ENCODE measurements at regions not wholly inside any gene's neighbourhood (a gene's known extent, or its start where the extent isn't known, plus 50 kb on each side); places are given as distances from the start of the nearest gene placed in this dataset.

GRCh38 chr1:50329332-50329932 is 93.8 kb downstream of the DMRTA2 start:
- Mint-ChIP-seq H3K4me1 (peaks cover 3 to 6% of the 10 kb centered on the region in 2 donors), H3K36me3 (no peaks in the 10 kb centered on the region), H3K27me3 (peaks cover 31 to 45% of the 10 kb centered on the region in 2 donors), H3K4me3 (no peak overlapping the region), H3K27ac (no peak overlapping the region), H3K9me3 (no peaks in the 10 kb centered on the region)
- DNase-seq (no peak), ATAC-seq (replicated peaks) (no peak)

- ATAC-seq (replicated peaks) (no peak), DNase-seq (no peak)
- Mint-ChIP-seq H3K27me3 (peaks cover 32 to 45% of the 10 kb centered on the region in 2 donors), H3K9me3 (no peaks in the 10 kb centered on the region), H3K27ac (no peak overlapping the region), H3K4me3 (no peak overlapping the region), H3K36me3 (no peaks in the 10 kb centered on the region), H3K4me1 (peaks cover 0 to 2% of the 10 kb centered on the region in 2 donors)
Observed at GRCh38 chr1:50328552-50328951, 94.7 kb downstream of the DMRTA2 start.

- Mint-ChIP-seq H3K4me1 (no peaks in the 10 kb centered on the region), H3K36me3 (no peaks in the 10 kb centered on the region), H3K9me3 (no peaks in the 10 kb centered on the region), H3K4me3 (no peak overlapping the region), H3K27me3 (peaks cover 17 to 39% of the 10 kb centered on the region in 2 donors), H3K27ac (no peak overlapping the region)
- ATAC-seq (replicated peaks), result no peak
- DNase-seq, result no peak
Observed at GRCh38 chr1:50326026-50326425, 97.2 kb downstream of the DMRTA2 start.

DNA sequence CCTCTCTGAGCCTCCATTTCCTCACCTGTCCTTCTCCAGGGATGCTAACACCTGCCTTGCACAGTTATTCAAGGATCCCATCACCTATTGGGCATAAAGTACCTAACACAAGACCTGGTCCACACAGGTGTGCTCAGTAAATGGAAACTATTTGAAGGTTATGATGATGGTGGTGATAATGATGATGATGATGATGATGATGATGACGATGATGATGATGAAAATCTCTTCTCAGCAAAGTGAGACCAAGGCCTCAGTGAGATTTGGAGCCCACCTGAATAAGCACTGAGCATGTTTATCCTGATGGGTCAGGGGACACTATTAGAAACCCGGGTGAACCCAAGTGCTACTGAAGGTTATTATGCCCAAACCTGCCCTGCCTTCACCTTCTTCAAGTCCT is 100.7 kb downstream of the DMRTA2 start:
- Mint-ChIP-seq H3K4me3 (no peak overlapping the region), H3K4me1 (no peaks in the 10 kb centered on the region), H3K36me3 (no peaks in the 10 kb centered on the region), H3K27ac (no peak overlapping the region), H3K9me3 (no peaks in the 10 kb centered on the region), H3K27me3 (peaks cover 14 to 27% of the 10 kb centered on the region in 2 donors)
- DNase-seq, result no peak
- ATAC-seq (replicated peaks), result no peak

DNA sequence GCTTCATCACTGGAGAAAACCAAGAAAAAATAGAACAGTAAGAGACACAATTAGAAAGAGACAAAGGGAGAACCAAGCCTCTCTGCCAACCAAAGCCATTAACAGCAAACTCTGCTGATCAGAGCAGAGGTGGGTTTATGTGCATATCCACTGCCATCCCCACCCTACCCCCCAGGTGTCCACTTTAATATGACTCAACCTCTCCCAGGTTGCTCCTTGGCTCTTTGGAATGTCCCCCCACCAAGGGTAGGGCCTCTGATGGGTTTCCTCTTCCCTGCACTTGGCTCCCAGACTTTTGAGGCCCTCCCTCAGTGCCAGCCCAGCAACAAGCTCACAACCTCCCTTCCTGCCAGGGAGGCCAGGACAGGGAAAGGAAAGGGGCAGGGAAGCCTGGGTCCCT is 104.8 kb downstream of the DMRTA2 start:
- no peaks in the 10 kb centered on the region for H3K9me3 Mint-ChIP-seq

DNA sequence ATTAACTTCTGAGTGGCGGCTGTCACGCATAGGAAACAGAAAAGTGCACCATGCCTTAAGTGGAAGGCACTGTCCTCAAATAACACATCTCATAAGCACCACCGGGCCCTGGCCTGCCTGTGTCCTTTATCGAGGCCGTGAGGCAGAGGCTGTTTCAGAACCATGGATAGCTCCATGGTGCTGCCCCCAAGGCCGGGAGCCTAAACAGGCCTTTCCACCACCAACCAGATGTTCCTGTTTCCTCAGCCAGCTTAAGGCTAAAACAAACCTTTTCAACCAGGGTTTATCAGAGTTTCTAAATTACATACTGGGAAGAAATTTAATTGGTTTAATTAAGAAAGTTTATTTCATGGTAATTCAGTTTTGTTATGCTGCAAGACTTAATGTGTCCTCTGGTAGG is 114.4 kb downstream of the DMRTA2 start:
- no peak for ATAC-seq (replicated peaks)
- Mint-ChIP-seq H3K9me3 (peaks cover 0 to 2% of the 10 kb centered on the region in 2 donors), H3K36me3 (no peaks in the 10 kb centered on the region), H3K27ac (no peak overlapping the region), H3K27me3 (peaks cover 9 to 14% of the 10 kb centered on the region in 2 donors), H3K4me3 (no peak overlapping the region), H3K4me1 (no peaks in the 10 kb centered on the region)
- no peak for DNase-seq

More for the DNA sequence above, 104.8 kb downstream of the DMRTA2 start:
- Mint-ChIP-seq H3K4me1 (no peaks in the 10 kb centered on the region), H3K27ac (no peak overlapping the region), H3K36me3 (no peaks in the 10 kb centered on the region), H3K27me3 (peaks cover 15 to 19% of the 10 kb centered on the region in 2 donors), H3K4me3 (no peak overlapping the region)
- no peak for ATAC-seq (replicated peaks)
- DNase-seq, result no peak

DNA sequence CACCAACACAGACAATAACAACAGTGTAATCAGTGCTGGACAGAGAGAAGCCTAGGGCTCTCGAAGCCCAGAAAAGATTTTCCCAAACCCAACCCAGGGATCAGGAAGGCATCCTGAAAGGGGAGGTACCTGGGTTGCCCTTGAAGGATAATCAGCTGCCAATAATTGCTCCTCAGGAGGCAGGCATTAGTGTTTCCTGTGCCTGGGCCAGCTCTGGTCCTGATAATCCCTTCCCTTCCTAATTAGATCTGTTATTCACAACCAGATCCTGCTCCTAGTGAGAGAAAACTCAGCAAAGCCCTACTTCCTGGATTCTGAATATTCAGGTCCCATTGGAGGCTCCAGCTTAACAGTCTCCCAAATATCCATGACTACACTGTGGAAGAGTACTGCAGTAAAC is 117.4 kb downstream of the DMRTA2 start:
- ATAC-seq (replicated peaks), result no peak
- no peaks in the 10 kb centered on the region for H3K4me1 Mint-ChIP-seq
- no peaks in the 10 kb centered on the region for H3K9me3 Mint-ChIP-seq
- no peak overlapping the region for H3K4me3 Mint-ChIP-seq
- H3K36me3 Mint-ChIP-seq, result no peaks in the 10 kb centered on the region
- DNase-seq, result no peak
- peaks cover 9 to 19% of the 10 kb centered on the region in 2 donors for H3K27me3 Mint-ChIP-seq
- no peak overlapping the region for H3K27ac Mint-ChIP-seq

- no peaks in the 10 kb centered on the region for H3K4me1 Mint-ChIP-seq
- no peaks in the 10 kb centered on the region for H3K9me3 Mint-ChIP-seq
- H3K4me3 Mint-ChIP-seq, result no peak overlapping the region
- no peak for ATAC-seq (replicated peaks)
- H3K27ac Mint-ChIP-seq, result no peak overlapping the region
- H3K36me3 Mint-ChIP-seq, result no peaks in the 10 kb centered on the region
- DNase-seq, result no peak
- peaks cover 5 to 17% of the 10 kb centered on the region in 2 donors for H3K27me3 Mint-ChIP-seq
Observed at GRCh38 chr1:50300297-50300696, 122.9 kb downstream of the DMRTA2 start.

DNA sequence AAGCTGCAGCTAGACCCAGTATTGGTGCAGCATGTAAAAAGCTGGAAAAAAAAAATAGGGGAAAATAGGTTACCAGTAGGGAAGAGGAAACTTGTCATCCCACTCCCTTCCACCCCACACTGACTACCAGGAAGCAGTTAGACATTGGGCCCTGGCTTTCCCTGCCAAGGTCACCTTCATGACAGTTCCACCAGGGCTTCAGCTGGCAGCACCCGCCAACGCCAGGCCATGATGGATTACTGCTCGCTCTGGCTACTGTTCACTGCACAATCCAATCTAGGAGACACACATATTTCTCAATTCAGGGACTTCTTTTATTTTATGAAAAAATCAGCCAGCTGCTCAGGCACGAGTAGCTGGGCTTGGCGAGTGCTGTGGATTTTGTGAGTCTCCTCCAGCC is 127.7 kb downstream of the DMRTA2 start:
- Mint-ChIP-seq H3K4me1 (no peaks in the 10 kb centered on the region), H3K9me3 (peaks cover 0 to 4% of the 10 kb centered on the region in 2 donors), H3K27me3 (peaks cover 2 to 12% of the 10 kb centered on the region in 2 donors), H3K4me3 (no peak overlapping the region), H3K27ac (no peak overlapping the region), H3K36me3 (no peaks in the 10 kb centered on the region)
- DNase-seq, result no peak
- no peak for ATAC-seq (replicated peaks)

GRCh38 chr1:50292276-50292675 is 131.0 kb downstream of the DMRTA2 start:
- H3K4me3 Mint-ChIP-seq, result no peak overlapping the region
- H3K27ac Mint-ChIP-seq, result no peak overlapping the region
- H3K36me3 Mint-ChIP-seq, result no peaks in the 10 kb centered on the region
- H3K27me3 Mint-ChIP-seq, result peaks cover 7 to 16% of the 10 kb centered on the region in 2 donors
- DNase-seq, result no peak
- H3K4me1 Mint-ChIP-seq, result no peaks in the 10 kb centered on the region
- ATAC-seq (replicated peaks), result no peak
- peaks cover 0 to 4% of the 10 kb centered on the region in 2 donors for H3K9me3 Mint-ChIP-seq

DNA sequence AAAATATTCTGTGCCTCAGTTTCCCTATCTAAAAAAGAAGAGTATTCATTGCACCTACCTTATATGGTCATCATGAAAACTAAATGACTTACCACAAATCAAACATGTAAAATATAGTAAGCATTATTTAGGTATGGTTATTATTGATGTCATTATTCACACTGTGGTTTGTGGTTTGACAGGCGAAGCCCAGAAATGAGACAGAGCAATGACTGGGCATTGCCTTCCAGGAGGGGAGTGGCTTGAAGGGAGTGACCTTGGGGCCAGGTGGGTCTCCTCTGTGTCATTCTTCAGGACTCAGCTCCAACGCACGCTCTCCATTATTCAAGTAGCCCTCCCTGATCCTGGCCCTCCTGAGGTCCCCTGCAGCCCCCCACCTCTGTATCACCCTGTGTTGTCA is 133.7 kb downstream of the DMRTA2 start:
- no peaks in the 10 kb centered on the region for H3K36me3 Mint-ChIP-seq
- ATAC-seq (replicated peaks), result no peak

GRCh38 chr1:50285994-50286393 is 137.2 kb downstream of the DMRTA2 start:
- Mint-ChIP-seq H3K4me3 (no peak overlapping the region), H3K27ac (no peak overlapping the region), H3K27me3 (peaks cover 0 to 16% of the 10 kb centered on the region in 2 donors), H3K9me3 (peaks cover 0 to 4% of the 10 kb centered on the region in 2 donors), H3K36me3 (no peaks in the 10 kb centered on the region), H3K4me1 (no peaks in the 10 kb centered on the region)
- ATAC-seq (replicated peaks) (no peak), DNase-seq (no peak)

More for the DNA sequence above, 133.7 kb downstream of the DMRTA2 start:
- Mint-ChIP-seq H3K4me3 (no peak overlapping the region), H3K4me1 (no peaks in the 10 kb centered on the region), H3K9me3 (peaks cover 0 to 2% of the 10 kb centered on the region in 2 donors), H3K27me3 (peaks cover 0 to 16% of the 10 kb centered on the region in 2 donors), H3K27ac (no peak overlapping the region)
- no peak for DNase-seq

DNA sequence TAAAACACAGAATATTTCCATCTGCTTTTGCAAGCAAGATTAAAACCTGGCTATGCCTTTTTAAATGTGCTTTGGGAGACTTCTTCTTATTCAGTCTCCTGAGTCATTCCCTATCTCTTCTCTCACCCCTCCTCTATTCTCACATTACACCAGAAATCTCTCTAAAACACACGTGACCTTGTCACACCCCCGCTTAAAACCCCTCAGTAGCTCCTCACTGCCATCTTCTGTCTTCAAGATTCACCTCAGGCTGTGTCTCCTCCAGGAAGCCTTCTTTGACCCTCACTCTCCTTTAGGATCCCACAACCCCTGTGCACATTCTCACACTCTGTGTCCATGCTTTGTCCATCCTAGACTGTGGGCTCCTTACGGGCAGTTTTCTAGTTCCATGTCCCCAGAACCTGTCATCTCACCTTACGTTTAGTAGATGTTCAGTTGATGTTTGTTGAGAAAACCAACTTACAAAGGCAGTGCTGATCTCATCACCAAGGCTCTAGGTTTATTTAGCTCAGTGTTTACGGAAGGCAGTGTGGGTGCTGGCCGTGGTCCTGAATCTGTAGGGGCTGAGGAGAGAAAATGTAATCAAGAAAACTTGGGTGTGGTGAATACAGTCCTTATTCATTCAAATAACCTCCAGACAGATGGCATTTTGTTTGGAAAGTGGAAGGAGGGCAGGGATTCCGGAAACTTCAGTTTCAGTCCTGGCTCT is 143.5 kb downstream of the DMRTA2 start:
- H3K27ac Mint-ChIP-seq, result no peak overlapping the region
- H3K4me3 Mint-ChIP-seq, result no peak overlapping the region
- H3K36me3 Mint-ChIP-seq, result no peaks in the 10 kb centered on the region
- H3K27me3 Mint-ChIP-seq, result peaks cover 21 to 24% of the 10 kb centered on the region in 2 donors
- DNase-seq, result no peak
- peaks cover 0 to 4% of the 10 kb centered on the region in 2 donors for H3K9me3 Mint-ChIP-seq
- H3K4me1 Mint-ChIP-seq, result no peaks in the 10 kb centered on the region
- no peak for ATAC-seq (replicated peaks)

DNA sequence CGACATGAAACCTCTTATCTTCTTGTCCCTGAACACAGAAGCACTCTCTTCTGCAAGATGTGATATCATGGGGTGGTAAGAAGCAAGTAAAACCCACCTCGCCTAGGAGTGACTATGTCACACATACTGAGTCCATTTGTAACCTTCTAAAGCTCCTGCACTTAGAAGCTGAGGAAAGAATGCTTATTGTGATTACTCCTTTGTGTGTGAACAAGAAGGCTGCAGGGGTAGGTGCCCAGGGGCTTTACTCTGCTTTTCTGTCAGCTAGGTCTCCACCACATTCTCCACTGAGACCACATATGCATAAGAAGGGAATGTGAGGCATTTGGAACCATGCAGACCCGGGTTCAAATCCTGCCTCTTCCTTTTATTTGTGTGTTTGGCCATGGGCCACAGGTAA is 144.3 kb downstream of the DMRTA2 start:
- Mint-ChIP-seq H3K27me3 (peaks cover 21 to 24% of the 10 kb centered on the region in 2 donors), H3K36me3 (no peaks in the 10 kb centered on the region), H3K9me3 (peaks cover 0 to 4% of the 10 kb centered on the region in 2 donors), H3K27ac (no peak overlapping the region), H3K4me1 (no peaks in the 10 kb centered on the region), H3K4me3 (no peak overlapping the region)
- ATAC-seq (replicated peaks) (no peak), DNase-seq (no peak)

DNA sequence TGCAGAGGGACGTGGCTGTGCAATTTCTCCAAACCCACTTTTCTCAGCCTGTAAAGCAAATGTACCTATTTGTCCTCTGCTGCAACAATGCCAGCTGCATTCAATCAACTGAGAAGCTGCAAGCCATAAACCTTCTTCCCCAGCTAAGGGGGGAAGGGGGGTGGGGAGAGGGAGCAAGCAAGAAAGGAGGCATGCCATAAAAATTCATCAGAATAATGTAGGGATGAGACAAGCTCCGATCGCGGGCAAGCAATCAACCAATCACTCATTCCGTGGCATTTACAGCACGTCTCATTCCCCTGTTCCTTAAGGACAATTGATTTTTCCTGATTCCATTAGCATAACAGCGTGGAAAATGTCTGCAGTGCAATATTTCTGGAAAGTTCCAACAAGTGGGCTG is 144.8 kb downstream of the DMRTA2 start:
- no peaks in the 10 kb centered on the region for H3K4me1 Mint-ChIP-seq
- ATAC-seq (replicated peaks) (no peak), DNase-seq (no peak)
- H3K9me3 Mint-ChIP-seq, result peaks cover 0 to 4% of the 10 kb centered on the region in 2 donors
- H3K4me3 Mint-ChIP-seq, result no peak overlapping the region
- peaks cover 23 to 24% of the 10 kb centered on the region in 2 donors for H3K27me3 Mint-ChIP-seq
- H3K36me3 Mint-ChIP-seq, result no peaks in the 10 kb centered on the region
- H3K27ac Mint-ChIP-seq, result no peak overlapping the region
